Sigmoid colon (tissue), 6 donors: ENCODE measurements at regions not wholly inside any gene's neighbourhood (a gene's known extent, or its start where the extent isn't known, plus 50 kb on each side); places are given as distances from the start of the nearest gene placed in this dataset.
"Not testable (repeated sequence)": the region's sequence is repeated elsewhere in the genome, so short reads cannot be mapped to it uniquely, and the experiment has no call there.

ENCODE experiments used
- DNase-seq: peaks from one replicate; pipeline ENCODE4 v3.0.0-alpha.2; 2019
- H3K27ac ChIP-seq, 4 donors: fragments of 200-600 bp; sonication (generic); one replicate each; pipeline ENCODE4 v1.5.1; 2016 to 2019; ENCODE audit warnings: mild to moderate bottlenecking in 1 of 4
- H3K27me3 ChIP-seq, 3 donors: fragments of 200-600 bp; sonication (generic); one replicate each; pipeline ENCODE4 v1.5.1; 2019; ENCODE audit warnings: mild to moderate bottlenecking in 1 of 3
- H3K36me3 ChIP-seq, 4 donors: fragments of 200-600 bp; sonication (generic); one replicate each; pipeline ENCODE4 v1.5.1; 2016 to 2019
- H3K4me1 ChIP-seq, 4 donors: fragments of 200-600 bp; sonication (generic); one replicate each; pipeline ENCODE4 v1.5.1; 2017 to 2019
- H3K4me3 ChIP-seq, 4 donors: fragments of 200-600 bp; sonication (generic); one replicate each; pipeline ENCODE4 v1.5.1; 2017 to 2019; ENCODE audit warnings: mild to moderate bottlenecking in 2 of 4, moderate library complexity in 1 of 4
- H3K9me3 ChIP-seq, 4 donors: fragments of 200-600 bp in 3 of 4; sonication (generic) in 3 of 4; one replicate each; pipeline versions ENCODE4 v1.5.1 to v1.6.1; 2013 to 2019
- CTCF ChIP-seq, 4 experiments: fragments of 450-650 bp in 3 of 4; fragments of 200-600 bp in 1 of 4; IDR thresholded peaks; one replicate each; pipeline ENCODE4 v1.5.1; 2016 to 2019; ENCODE audit warnings: antibody characterized with exemption in 4 of 4, mild to moderate bottlenecking in 3 of 4, moderate library complexity in 2 of 4
- EP300 ChIP-seq, 4 donors: sonication (generic); formaldehyde crosslinking; IDR thresholded peaks; one replicate each; pipeline ENCODE4 v1.6.1; 2017; ENCODE audit warnings: antibody characterized with exemption in 4 of 4
- POLR2A ChIP-seq, 2 donors: fragments of 450-650 bp; IDR thresholded peaks; one replicate each; pipeline ENCODE4 v1.6.1; 2016; ENCODE audit warnings: antibody characterized with exemption in 2 of 2, mild to moderate bottlenecking in 2 of 2, moderate library complexity in 2 of 2
- POLR2AphosphoS5 ChIP-seq, 4 donors: sonication (generic); formaldehyde crosslinking; IDR thresholded peaks; one replicate each; pipeline ENCODE4 v1.6.1; 2017; ENCODE audit warnings: antibody characterized with exemption in 4 of 4
- whole genome bisulfite sequencing, 2 donors: extraction: QIAGEN DNeasy Blood & Tissue Kit; methylation state at CpG; one replicate each; pipeline ENCODE4 v1.1.7; 2013; 5-methylcytosine and 5-hydroxymethylcytosine counted together
- intact Hi-C: fragments of 100-400 bp; cut with DNase I; formaldehyde crosslinking; loops from one replicate; pipeline ENCODE4 v1.15.1; 2023
- donor health status: healthy with polysubstance abuse.
- donor health status: healthy.

DNA sequence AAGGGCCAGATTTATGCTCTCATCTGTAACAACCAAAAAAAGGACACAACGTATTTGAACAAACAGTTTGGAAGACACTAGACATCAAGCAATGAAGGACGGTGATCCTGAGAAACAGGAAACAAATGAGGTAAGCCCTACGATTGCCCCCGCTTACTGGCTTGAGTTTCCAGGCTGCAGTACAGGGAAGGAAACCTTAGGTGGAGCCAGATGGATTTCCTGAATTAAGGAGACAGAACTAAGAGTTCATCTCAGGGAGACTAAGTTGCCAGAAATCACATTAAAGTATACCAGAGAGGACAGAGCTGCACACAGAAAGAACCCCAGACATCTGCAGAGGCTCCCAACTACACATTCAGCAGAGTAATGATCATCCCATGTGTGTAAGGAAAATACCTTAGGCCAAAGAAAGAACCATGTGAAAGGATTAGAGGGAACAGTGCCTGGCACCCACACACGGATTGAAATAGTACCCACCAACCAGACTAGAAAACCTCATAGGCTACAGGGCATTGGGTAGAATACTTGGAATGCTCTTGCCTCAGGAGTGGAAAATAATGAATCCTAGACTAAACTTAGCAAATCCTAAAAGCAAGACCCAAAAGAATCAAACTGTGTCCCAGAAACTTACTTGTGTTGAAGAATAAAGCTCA is 99.3 kb upstream of the NIPBL start:
- no peak for DNase-seq
- H3K36me3 ChIP-seq = no peaks in the 10 kb centered on the region
- no peak for TF ChIP-seq POLR2A (IDR thresholded peaks at IDR 0.05)
- TF ChIP-seq EP300 (IDR thresholded peaks at IDR 0.05) = no peak
- peak in 2 of 4 experiments; percentile 4 to 17 for TF ChIP-seq CTCF (IDR thresholded peaks at IDR 0.05)
- TF ChIP-seq POLR2AphosphoS5 (IDR thresholded peaks at IDR 0.05) = no peak
- H3K27ac ChIP-seq = no peak overlapping the region
- H3K9me3 ChIP-seq = peaks cover 0 to 8% (median 2%) of the 10 kb centered on the region in 4 donors
- H3K27me3 ChIP-seq = no peaks in the 10 kb centered on the region
- no peaks in the 10 kb centered on the region for H3K4me1 ChIP-seq
- H3K4me3 ChIP-seq = no peak overlapping the region
- intact Hi-C loops = no loop called here
- WGBS, 2 donors = 22 to 39% methylated on average over 5 of the region's 5 CpGs

DNA sequence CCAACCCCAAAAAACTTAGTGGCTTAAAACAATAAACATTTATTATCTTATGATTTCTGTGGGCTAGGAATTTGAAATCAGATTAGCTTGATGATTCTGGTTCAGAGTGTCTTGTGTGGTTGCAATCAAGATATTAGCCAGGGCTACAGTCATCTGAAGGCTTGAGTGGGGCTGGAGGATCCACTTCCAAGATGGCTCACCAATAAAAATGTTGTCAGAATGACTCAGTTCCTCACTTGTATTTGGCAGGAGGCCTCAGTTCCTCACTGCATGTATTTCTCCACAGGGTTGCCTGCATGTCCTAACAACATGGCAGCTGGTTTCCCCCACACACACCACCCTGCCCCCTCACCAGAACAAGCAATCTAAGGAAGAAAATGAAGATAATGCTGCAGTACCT is 98.2 kb upstream of the NIPBL start:
- Histone ChIP-seq H3K27me3 (no peaks in the 10 kb centered on the region), H3K36me3 (no peaks in the 10 kb centered on the region), H3K4me3 (no peak overlapping the region), H3K27ac (no peak overlapping the region), H3K9me3 (peaks cover 0 to 8% (median 2%) of the 10 kb centered on the region in 4 donors), H3K4me1 (no peaks in the 10 kb centered on the region)
- TF ChIP-seq POLR2A (IDR thresholded peaks at IDR 0.05) (no peak), CTCF (IDR thresholded peaks at IDR 0.05) (no peak), EP300 (IDR thresholded peaks at IDR 0.05) (no peak), POLR2AphosphoS5 (IDR thresholded peaks at IDR 0.05) (no peak)
- DNase-seq = no peak
- intact Hi-C loops = no loop called here

DNA sequence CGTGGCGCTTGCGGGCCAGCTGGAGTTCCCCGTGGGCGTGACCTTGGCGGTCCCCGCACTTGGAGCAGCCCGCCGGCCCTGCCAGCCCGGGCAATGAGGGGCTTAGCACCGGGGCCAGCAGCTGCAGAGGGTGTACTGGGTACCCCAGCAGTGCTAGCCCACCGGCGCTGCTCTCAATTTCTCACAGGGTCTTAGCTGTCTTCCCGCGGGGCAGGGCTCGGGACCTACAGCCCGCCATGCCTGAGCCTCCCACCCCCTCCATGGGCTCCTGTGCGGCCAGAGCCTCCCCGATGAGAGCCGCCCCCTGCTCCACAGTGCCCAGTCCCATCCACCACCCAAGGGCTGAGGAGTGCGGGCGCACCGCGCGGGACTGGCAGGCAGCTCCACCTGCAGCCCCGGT is 94.0 kb upstream of the NIPBL start:
- H3K27me3 ChIP-seq, DNase-seq, H3K4me3 ChIP-seq, H3K27ac ChIP-seq, intact Hi-C loops, H3K4me1 ChIP-seq, H3K36me3 ChIP-seq, H3K9me3 ChIP-seq: not testable (repeated sequence)
- WGBS, 2 donors = 95 to 98% methylated on average over 26 of the region's 26 CpGs

DNA sequence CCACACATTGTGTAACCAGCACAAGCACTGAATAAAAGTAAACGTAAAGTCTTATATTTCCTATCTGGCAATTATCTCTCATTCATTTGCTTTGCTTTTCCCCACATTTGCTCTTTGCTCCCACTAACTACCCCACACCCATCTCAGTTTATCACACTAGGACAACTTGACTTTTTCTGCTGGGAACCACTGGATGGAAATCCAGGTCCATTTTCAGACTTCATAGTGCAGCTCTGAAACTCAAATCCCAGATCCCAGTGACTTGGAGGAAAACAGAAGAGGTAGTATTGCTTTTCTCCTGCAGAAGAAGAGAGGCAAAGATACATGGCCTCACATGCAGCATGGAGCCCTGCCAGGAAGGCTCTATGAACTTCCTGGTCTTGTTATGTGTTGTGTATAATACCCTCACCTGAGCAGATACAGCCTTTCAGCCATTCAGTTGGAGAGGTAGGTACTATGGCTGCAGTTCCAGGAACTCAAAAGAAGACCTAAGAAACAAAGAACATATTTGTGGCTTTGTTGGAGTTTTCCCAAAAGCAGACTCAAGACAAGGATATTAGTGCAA is 90.0 kb upstream of the NIPBL start:
- WGBS, 2 donors = 26 to 80% methylated on average over 1 of the region's 1 CpG

More for the DNA sequence above, 90.0 kb upstream of the NIPBL start:
- Histone ChIP-seq H3K36me3 (no peaks in the 10 kb centered on the region), H3K27ac (no peak overlapping the region), H3K9me3 (no peaks in the 10 kb centered on the region), H3K4me1 (no peaks in the 10 kb centered on the region), H3K4me3 (no peak overlapping the region), H3K27me3 (no peaks in the 10 kb centered on the region)
- no peak for DNase-seq
- intact Hi-C loops = no loop called here
- no peak for TF ChIP-seq CTCF (IDR thresholded peaks at IDR 0.05)
- TF ChIP-seq POLR2A (IDR thresholded peaks at IDR 0.05) = no peak
- TF ChIP-seq EP300 (IDR thresholded peaks at IDR 0.05) = no peak
- no peak for TF ChIP-seq POLR2AphosphoS5 (IDR thresholded peaks at IDR 0.05)
